Upper lobe of left lung (tissue), 4 donors: ENCODE measurements at regions not wholly inside any gene's neighbourhood (a gene's known extent, or its start where the extent isn't known, plus 50 kb on each side); places are given as distances from the start of the nearest gene placed in this dataset.

ENCODE experiments used
- CTCF ChIP-seq, 6 experiments: fragments of 450-650 bp in 4 of 6; fragments of 200-600 bp in 2 of 6; sonication (generic) in 2 of 6; IDR thresholded peaks; one replicate each; pipeline ENCODE4 v1.5.1; 2016 to 2019; ENCODE audit warnings: antibody characterized with exemption in 6 of 6
- EP300 ChIP-seq, 4 donors: sonication (generic); formaldehyde crosslinking; IDR thresholded peaks; one replicate each; pipeline ENCODE4 v1.5.1; 2017; ENCODE audit warnings: antibody characterized with exemption in 4 of 4, control low read depth in 2 of 4
- POLR2A ChIP-seq, 4 donors: fragments of 450-650 bp; IDR thresholded peaks; one replicate each; pipeline ENCODE4 v1.5.1; 2016 to 2017; ENCODE audit warnings: antibody characterized with exemption in 4 of 4, mild to moderate bottlenecking in 2 of 4
- POLR2AphosphoS5 ChIP-seq, 2 donors: sonication (generic); formaldehyde crosslinking; IDR thresholded peaks; one replicate each; pipeline ENCODE4 v1.5.1; 2017; ENCODE audit warnings: antibody characterized with exemption in 2 of 2

DNA sequence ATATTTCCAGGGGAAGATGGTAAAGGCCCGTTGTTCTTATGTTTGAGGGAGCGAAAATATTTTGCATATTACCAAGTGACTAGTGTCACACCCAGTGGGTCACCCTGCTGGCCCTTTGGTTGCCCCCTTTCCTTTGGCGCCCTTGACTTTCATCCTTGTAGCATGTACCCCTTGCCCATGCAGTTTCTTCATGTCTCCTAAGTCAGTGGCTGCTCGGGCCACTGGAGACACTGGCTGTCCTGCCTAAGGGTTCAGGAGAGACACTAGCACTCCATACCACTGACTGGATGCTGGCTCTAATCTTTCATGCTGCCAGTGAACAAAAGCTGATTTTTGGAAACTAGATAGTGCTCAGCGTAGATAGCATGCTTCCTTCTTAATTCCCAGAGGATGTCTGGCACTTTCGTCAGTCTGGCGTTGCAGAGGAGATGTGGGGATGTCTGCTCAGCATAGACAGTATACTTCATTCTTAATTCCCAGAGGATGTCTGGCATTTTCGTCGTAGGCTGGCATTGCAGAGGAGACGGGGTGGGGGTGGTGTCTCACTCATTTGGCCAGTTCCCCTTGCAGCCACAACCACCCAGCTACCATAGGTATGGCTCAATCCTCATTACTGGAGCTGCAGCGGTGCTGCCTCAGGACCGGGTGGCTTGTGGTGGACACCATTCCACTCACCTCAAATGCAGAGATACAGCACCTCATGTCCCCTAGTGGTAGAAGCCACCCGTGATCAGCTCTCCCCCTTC lies 770.9 kb upstream of the TPTE start:
- TF ChIP-seq POLR2AphosphoS5 (IDR thresholded peaks at IDR 0.05) (no peak), CTCF (IDR thresholded peaks at IDR 0.05) (no peak), POLR2A (IDR thresholded peaks at IDR 0.05) (no peak), EP300 (IDR thresholded peaks at IDR 0.05) (no peak)
